ENCODE measurements at regions not wholly inside any gene's neighbourhood (a gene's known extent, or its start where the extent isn't known, plus 50 kb on each side); places are given as distances from the start of the nearest gene placed in this dataset.

DNA sequence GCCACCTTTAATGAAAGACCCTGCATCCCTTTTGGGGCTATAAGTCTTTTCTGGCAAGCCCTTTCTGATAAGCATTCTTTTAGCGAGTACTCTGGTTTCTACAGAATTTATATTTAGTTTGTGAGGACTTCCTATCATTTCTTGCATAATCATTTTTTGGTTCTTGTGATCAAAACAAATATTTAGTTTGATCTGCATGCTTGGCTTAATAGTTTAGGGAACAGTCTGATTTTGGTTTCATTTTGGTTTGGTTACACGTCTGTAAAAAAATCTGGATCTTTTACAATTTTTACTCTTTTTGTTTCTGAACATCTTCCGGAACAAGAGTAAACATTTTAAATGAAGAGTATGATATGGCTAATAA is 1074.4 kb downstream of the CDH9 start:
- TF ChIP-seq POLR2A (IDR thresholded peaks at IDR 0.05; ENCODE audit: insufficient read depth in 1 of 2, low read depth in 2 of 2, low read length in 2 of 2) (no peak), NFKB2 (CRISPR knock-in tag; IDR thresholded peaks at IDR 0.05; ENCODE audit: borderline replicate concordance) (no peak)
